ENCODE measurements at regions not wholly inside any gene's neighbourhood (a gene's known extent, or its start where the extent isn't known, plus 50 kb on each side); places are given as distances from the start of the nearest gene placed in this dataset.

- intact Hi-C loops (cut with DNase I) = no loop called here
- Histone ChIP-seq H3K27ac (no peak overlapping the region), H3K4me1 (ENCODE audit: insufficient read depth) (no peaks in the 10 kb centered on the region), H3K36me3 (no peaks in the 10 kb centered on the region), H3K4me3 (no peak overlapping the region), H3K9me3 (no peaks in the 10 kb centered on the region), H3K27me3 (no peaks in the 10 kb centered on the region)
- peak in 1 of 5 donors; percentile 19 for DNase-seq
- 73 to 82% (median 76%) methylated on average over 16 of the region's 16 CpGs for WGBS, 3 donors
- TF ChIP-seq POLR2A (IDR thresholded peaks at IDR 0.05) (no peak), EP300 (IDR thresholded peaks at IDR 0.05) (no peak), CTCF (IDR thresholded peaks at IDR 0.05) (no peak)
These were observed 293.3 kb downstream of the BRD1 start for GRCh38 chr22:49534386-49534785.

- peak in 1 of 5 donors; percentile 17 for DNase-seq
- no peak overlapping the region for H3K27ac ChIP-seq
- 87 to 90% (median 88%) methylated on average over 19 of the region's 19 CpGs for WGBS, 3 donors
- H3K9me3 ChIP-seq = no peaks in the 10 kb centered on the region
- TF ChIP-seq EP300 (IDR thresholded peaks at IDR 0.05) (no peak), POLR2A (IDR thresholded peaks at IDR 0.05) (no peak), CTCF (IDR thresholded peaks at IDR 0.05) (no peak)
- no peaks in the 10 kb centered on the region for H3K36me3 ChIP-seq
- no peaks in the 10 kb centered on the region for H3K27me3 ChIP-seq
- intact Hi-C loops (cut with DNase I) = no loop called here
- H3K4me3 ChIP-seq = no peak overlapping the region
- H3K4me1 ChIP-seq (ENCODE audit: insufficient read depth) = no peaks in the 10 kb centered on the region
These were observed 293.8 kb downstream of the BRD1 start for GRCh38 chr22:49533886-49534285.

- 76 to 81% (median 77%) methylated on average over 22 of the region's 22 CpGs for WGBS, 3 donors
- H3K27ac ChIP-seq = no peak overlapping the region
- TF ChIP-seq POLR2A (IDR thresholded peaks at IDR 0.05) (no peak), EP300 (IDR thresholded peaks at IDR 0.05) (no peak), CTCF (IDR thresholded peaks at IDR 0.05) (no peak)
- H3K4me1 ChIP-seq (ENCODE audit: insufficient read depth) = no peaks in the 10 kb centered on the region
- no peak overlapping the region for H3K4me3 ChIP-seq
- no peaks in the 10 kb centered on the region for H3K9me3 ChIP-seq
- H3K27me3 ChIP-seq = no peaks in the 10 kb centered on the region
- intact Hi-C loops (cut with DNase I) = no loop called here
- no peak for DNase-seq
- H3K36me3 ChIP-seq = no peaks in the 10 kb centered on the region
These were observed 294.5 kb downstream of the BRD1 start for GRCh38 chr22:49532869-49533802.

GRCh38 chr22:49531368-49531791 is 296.3 kb downstream of the BRD1 start:
- Histone ChIP-seq H3K27ac (no peak overlapping the region), H3K9me3 (no peaks in the 10 kb centered on the region), H3K4me3 (no peak overlapping the region), H3K27me3 (no peaks in the 10 kb centered on the region), H3K36me3 (no peaks in the 10 kb centered on the region), H3K4me1 (ENCODE audit: insufficient read depth) (no peaks in the 10 kb centered on the region)
- TF ChIP-seq CTCF (IDR thresholded peaks at IDR 0.05) (no peak), POLR2A (IDR thresholded peaks at IDR 0.05) (no peak), EP300 (IDR thresholded peaks at IDR 0.05) (no peak)
- intact Hi-C loops (cut with DNase I) = no loop called here
- 27 to 43% (median 32%) methylated on average over 11 of the region's 11 CpGs for WGBS, 3 donors
- DNase-seq = no peak
